AG10803 (cell line): ENCODE measurements at regions not wholly inside any gene's neighbourhood (a gene's known extent, or its start where the extent isn't known, plus 50 kb on each side); places are given as distances from the start of the nearest gene placed in this dataset.
"Not testable (repeated sequence)": the region's sequence is repeated elsewhere in the genome, so short reads cannot be mapped to it uniquely, and the experiment has no call there.

Source experiments
- DNase-seq: peaks from one replicate; pipeline ENCODE4 v3.0.0; 2010; ENCODE audit warnings: low read depth
- H3K4me3 ChIP-seq: 2 replicates; pipeline ENCODE4 v1.5.1; 2011; ENCODE audit warnings: mild to moderate bottlenecking, low read length, control low read depth
- TF ChIP-seq, protein P1 (sequence below): conservative IDR thresholded peaks from 2 replicates; pipeline ENCODE4 v1.5.1; 2011; ENCODE audit warnings: mild to moderate bottlenecking, low read length, control low read depth, inconsistent platforms

- TF ChIP-seq, protein P1, sequence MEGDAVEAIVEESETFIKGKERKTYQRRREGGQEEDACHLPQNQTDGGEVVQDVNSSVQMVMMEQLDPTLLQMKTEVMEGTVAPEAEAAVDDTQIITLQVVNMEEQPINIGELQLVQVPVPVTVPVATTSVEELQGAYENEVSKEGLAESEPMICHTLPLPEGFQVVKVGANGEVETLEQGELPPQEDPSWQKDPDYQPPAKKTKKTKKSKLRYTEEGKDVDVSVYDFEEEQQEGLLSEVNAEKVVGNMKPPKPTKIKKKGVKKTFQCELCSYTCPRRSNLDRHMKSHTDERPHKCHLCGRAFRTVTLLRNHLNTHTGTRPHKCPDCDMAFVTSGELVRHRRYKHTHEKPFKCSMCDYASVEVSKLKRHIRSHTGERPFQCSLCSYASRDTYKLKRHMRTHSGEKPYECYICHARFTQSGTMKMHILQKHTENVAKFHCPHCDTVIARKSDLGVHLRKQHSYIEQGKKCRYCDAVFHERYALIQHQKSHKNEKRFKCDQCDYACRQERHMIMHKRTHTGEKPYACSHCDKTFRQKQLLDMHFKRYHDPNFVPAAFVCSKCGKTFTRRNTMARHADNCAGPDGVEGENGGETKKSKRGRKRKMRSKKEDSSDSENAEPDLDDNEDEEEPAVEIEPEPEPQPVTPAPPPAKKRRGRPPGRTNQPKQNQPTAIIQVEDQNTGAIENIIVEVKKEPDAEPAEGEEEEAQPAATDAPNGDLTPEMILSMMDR, result no peak
- no peak overlapping the region for H3K4me3 ChIP-seq
- peak; percentile 40 for DNase-seq
Observed at GRCh38 chr2:203612246-203612645, 77.1 kb upstream of the RAPH1 start.

DNA sequence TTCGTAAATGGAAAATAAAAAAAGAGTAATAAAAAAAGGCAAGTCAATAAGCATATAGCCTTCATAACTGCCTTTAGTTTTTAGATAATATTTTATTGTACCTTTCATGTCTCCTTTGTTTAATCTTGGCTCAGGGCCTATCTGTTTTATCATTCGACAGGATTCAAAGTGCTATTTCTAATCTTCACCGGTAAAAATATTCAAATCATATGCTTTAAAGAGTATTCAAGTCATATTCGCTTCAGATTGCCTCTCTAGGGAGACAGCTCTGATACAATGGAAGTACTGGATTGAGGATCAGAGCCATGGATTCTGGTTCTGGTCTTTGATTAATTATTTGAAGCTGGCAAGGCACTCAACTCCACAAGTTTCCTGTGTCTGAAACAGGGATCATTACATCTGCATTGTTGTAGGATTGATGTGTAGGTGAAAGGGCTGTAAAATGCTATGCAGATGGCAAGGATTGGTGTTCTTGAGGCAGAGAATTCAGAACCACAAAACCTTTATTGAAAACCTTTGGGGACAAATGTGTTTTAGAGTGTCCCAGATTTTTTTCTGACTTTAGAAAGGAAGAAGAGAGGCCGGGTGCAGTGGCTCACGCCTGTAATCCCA is 84.3 kb upstream of the RAPH1 start:
- H3K4me3 ChIP-seq, result no peak overlapping the region
- TF ChIP-seq, protein P1, result no peak
- DNase-seq, result no peak

DNA sequence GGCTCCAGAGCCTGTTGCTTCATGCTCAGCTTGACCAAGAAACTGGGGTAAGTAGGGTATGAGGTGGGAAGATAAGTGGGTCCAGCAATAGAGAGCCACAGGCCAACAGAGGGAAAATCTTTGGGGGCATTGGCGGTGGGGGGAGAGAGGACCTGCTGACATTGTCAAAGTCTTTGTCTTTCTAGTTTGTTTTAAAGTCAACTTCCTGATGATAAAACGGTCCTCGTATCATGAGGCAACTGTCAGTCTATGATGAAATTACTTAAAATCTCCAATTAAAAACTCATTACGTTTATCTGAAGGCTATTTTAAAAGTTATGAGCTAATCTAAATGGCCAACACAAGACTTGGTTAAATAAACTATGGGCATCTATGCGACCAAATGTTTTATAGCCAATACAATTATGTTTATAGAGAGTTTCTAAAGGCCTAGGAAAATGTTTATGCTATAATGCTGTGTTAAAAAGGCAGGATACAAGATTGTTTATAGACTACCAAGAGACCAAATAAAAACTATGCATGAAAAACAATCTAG is 84.4 kb upstream of the CD28 start:
- no peak overlapping the region for H3K4me3 ChIP-seq
- DNase-seq, result no peak
- TF ChIP-seq, protein P1, result no peak

- TF ChIP-seq, protein P1, result no peak
- peak; percentile 97 for DNase-seq
- H3K4me3 ChIP-seq, result no peak overlapping the region
Observed at GRCh38 chr2:203623096-203623495, 83.3 kb upstream of the CD28 start.

DNA sequence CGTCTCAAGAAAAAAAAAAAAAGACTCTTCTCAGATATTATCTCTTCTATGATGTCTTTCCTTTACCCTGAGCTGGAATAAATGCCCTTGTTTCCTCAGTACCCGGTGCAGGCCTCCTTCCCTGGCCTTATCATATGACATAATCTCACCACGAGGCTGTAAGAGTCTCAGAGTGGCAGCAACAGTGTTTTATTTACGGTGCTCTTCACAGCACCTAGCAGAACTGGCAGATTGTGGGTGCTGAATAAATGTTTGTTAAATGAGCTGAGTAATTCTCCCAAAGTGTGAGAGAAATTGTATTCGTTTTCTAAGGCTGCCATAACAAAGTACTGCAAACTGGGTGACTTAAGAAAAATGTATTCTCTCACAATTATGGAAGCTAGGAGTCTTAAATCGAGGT is 82.8 kb upstream of the CD28 start:
- DNase-seq, result peak; percentile 32
- TF ChIP-seq, protein P1, result no peak
- H3K4me3 ChIP-seq, result no peak overlapping the region

DNA sequence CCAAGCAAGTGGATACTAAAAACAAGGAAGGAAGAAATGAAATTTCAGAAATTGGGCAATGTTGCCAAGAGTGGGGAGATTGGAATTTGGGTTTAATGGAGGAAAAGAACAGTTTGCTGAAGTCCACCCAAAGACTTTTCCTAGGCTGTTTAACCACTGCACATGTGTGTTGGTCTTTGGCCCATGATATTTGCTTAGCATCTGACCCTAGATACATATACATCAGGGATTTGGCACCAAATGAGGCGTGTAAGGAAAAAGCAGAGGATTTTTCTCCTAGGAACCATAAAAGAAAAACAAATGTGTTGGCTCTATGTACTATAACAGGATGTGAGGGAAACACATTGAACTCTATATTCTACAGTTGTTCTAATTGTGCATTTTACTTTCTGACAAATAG is 80.7 kb upstream of the CD28 start:
- H3K4me3 ChIP-seq, result no peak overlapping the region
- DNase-seq, result no peak
- TF ChIP-seq, protein P1, result no peak

DNA sequence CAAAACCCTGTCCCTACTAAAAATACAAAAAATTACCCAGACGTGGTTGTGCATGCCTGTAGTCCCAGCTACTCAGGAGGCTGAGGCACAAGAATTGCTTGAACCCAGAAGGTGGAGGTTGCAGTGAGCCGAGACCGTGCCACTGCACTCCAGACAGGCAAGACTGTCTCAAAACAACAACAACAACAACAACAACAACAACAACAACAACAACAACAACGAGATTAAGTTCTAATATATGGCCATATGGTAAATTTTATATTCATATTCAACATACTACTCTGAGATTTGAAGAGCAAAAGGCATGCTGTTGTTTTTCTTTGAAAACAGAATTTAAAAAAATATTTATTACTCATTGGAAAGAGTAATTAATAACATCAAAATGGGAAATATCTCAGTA is 80.2 kb upstream of the CD28 start:
- H3K4me3 ChIP-seq, DNase-seq: not testable (repeated sequence)
